BLaER1 (cell line): ENCODE measurements at regions not wholly inside any gene's neighbourhood (a gene's known extent, or its start where the extent isn't known, plus 50 kb on each side); places are given as distances from the start of the nearest gene placed in this dataset.
"Not testable (repeated sequence)": the region's sequence is repeated elsewhere in the genome, so short reads cannot be mapped to it uniquely, and the experiment has no call there.

Experiments used
- H3K27ac ChIP-seq: shearing (Covaris generic); formaldehyde crosslinking; 2 replicates; pipeline ENCODE4 v1.8.1; 2022
- H3K27me3 ChIP-seq: shearing (Covaris generic); formaldehyde crosslinking; 2 replicates; pipeline ENCODE4 v1.8.1; 2022
- H3K36me3 ChIP-seq: shearing (Covaris generic); formaldehyde crosslinking; 2 replicates; pipeline ENCODE4 v1.8.1; 2022
- H3K4me1 ChIP-seq: shearing (Covaris generic); formaldehyde crosslinking; 2 replicates; pipeline ENCODE4 v1.8.1; 2022
- H3K4me2 ChIP-seq: shearing (Covaris generic); formaldehyde crosslinking; 2 replicates; pipeline ENCODE4 v1.8.1; 2022
- H3K4me3 ChIP-seq: shearing (Covaris generic); formaldehyde crosslinking; 2 replicates; pipeline ENCODE4 v1.8.1; 2022
- H3K9ac ChIP-seq: shearing (Covaris generic); formaldehyde crosslinking; 2 replicates; pipeline ENCODE4 v1.8.1; 2022
- H3K9me3 ChIP-seq: shearing (Covaris generic); formaldehyde crosslinking; 2 replicates; pipeline ENCODE4 v1.8.1; 2022
- H4K20me1 ChIP-seq: shearing (Covaris generic); formaldehyde crosslinking; 2 replicates; pipeline ENCODE4 v1.8.1; 2022
- Cebpa-rat ChIP-seq: shearing (Covaris generic); IDR thresholded peaks from 2 replicates; pipeline ENCODE4 v1.8.1; 2022

DNA sequence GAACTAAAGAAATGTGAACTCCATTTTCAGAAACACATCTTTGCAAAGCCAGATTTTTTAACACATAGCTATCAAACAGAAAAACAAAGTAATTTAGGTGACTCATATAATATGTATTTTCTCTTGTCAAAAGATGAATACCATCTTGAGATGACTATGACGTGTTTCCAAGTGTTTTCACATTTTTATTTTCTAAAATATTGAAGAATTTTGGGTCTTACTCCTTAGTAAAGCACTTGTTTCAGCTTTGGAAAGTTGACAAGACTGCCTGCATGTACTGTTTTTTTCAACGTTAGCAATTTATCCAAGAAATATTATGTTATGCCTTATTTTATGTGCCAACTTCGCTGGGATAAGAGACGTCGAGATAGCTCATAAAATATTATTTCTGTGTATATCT lies 733.9 kb upstream of the EPHA5 start:
- no peak overlapping the region for H3K27ac ChIP-seq
- H3K36me3 ChIP-seq = no peaks in the 10 kb centered on the region
- no peak overlapping the region for H3K9ac ChIP-seq
- no peak overlapping the region for H3K4me2 ChIP-seq
- no peak for TF ChIP-seq Cebpa-rat
- H3K4me3 ChIP-seq = no peak overlapping the region
- no peaks in the 10 kb centered on the region for H4K20me1 ChIP-seq
- no peaks in the 10 kb centered on the region for H3K9me3 ChIP-seq
- no peaks in the 10 kb centered on the region for H3K4me1 ChIP-seq
- no peaks in the 10 kb centered on the region for H3K27me3 ChIP-seq

DNA sequence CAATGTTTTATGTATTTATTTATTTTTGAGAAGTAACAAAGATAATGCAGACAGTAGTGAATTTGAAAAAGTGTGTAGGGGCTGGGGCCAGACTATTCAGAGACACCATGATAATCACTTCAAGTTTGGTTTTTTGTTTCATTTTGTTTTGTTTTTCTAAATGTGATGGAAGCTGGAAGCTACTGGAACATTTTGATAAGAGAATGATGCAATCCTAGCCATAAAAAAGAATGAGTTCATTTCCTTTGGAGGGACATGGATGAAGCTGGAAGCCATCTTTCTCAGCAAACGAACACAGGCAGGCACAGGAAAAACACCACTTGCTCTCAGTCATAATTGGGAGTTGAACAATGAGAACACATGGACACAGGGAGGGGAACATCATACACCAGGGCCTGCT lies 706.6 kb upstream of the EPHA5 start:
- Histone ChIP-seq H3K4me3 (no peak overlapping the region), H3K9ac (no peak overlapping the region), H3K36me3 (no peaks in the 10 kb centered on the region), H3K4me1 (no peaks in the 10 kb centered on the region), H3K27ac (no peak overlapping the region), H3K4me2 (no peak overlapping the region), H3K27me3 (no peaks in the 10 kb centered on the region), H3K9me3 (no peaks in the 10 kb centered on the region), H4K20me1 (no peaks in the 10 kb centered on the region)
- TF ChIP-seq Cebpa-rat = no peak

DNA sequence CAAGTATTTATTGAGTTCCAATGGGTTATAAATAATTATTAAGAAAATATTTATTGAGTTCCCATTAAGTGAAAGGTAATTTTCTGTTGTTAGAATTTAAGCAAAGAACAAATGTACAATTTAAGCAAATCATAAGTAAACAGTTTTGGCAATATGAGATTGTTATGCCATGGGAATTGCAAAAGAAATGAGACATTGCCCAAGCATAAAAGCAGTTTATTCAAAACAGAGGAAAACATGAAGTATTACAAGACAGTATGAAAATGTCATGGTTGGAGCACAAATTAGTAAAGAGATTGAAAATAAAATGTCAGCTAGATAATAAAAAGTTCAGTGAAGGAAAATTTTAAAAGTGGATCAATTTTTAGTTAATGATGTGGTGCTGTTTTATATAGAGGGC lies 706.1 kb upstream of the EPHA5 start:
- Histone ChIP-seq H3K4me3 (no peak overlapping the region), H3K9me3 (no peaks in the 10 kb centered on the region), H3K4me2 (no peak overlapping the region), H3K27ac (no peak overlapping the region), H3K9ac (no peak overlapping the region), H4K20me1 (no peaks in the 10 kb centered on the region), H3K4me1 (no peaks in the 10 kb centered on the region), H3K36me3 (no peaks in the 10 kb centered on the region), H3K27me3 (no peaks in the 10 kb centered on the region)
- no peak for TF ChIP-seq Cebpa-rat

DNA sequence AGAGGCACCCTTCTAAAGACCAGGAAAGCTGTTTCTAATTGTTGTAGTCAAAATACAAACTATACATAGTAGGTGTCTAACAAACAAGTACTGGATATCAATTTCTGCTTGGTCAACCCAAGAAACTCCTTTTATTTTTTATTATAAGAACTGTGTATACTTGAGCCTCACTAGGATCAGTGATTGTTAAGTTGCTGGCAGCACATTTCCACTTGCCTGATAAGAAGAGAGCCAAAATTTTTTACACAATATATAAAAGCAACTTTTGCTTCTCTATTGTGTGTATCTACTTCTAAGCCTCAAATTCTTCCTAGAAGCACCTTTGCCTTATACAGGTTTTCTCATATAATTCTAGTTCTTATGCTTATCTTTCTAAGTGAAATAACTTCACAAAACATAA lies 703.0 kb upstream of the EPHA5 start:
- no peak overlapping the region for H3K9ac ChIP-seq
- H3K36me3 ChIP-seq = no peaks in the 10 kb centered on the region
- H3K27me3 ChIP-seq = no peaks in the 10 kb centered on the region
- H4K20me1 ChIP-seq = no peaks in the 10 kb centered on the region
- no peaks in the 10 kb centered on the region for H3K9me3 ChIP-seq
- H3K4me2 ChIP-seq = no peak overlapping the region
- no peaks in the 10 kb centered on the region for H3K4me1 ChIP-seq
- no peak for TF ChIP-seq Cebpa-rat
- no peak overlapping the region for H3K4me3 ChIP-seq
- no peak overlapping the region for H3K27ac ChIP-seq

DNA sequence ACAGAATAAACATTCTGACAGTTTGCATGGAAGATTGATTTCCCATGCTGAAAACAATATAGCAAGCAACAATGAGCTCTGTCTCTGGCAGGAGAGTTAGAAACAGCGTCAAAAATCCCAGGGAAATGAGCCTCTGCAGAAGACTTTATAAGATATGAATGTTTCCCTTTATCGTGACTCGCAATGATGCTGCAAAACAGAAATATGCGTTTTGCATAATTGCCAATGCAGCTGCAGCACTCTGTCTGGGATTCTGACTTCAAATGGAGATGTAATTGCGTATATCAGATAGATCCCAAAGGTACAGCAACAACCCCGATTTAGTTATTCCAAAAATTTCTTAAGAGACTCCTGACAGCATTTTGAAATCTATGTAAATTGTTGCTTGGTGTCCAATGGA lies 702.4 kb upstream of the EPHA5 start:
- Histone ChIP-seq H4K20me1 (no peaks in the 10 kb centered on the region), H3K4me3 (no peak overlapping the region), H3K4me1 (no peaks in the 10 kb centered on the region), H3K9me3 (no peaks in the 10 kb centered on the region), H3K27ac (no peak overlapping the region), H3K27me3 (no peaks in the 10 kb centered on the region), H3K36me3 (no peaks in the 10 kb centered on the region), H3K9ac (no peak overlapping the region), H3K4me2 (no peak overlapping the region)
- TF ChIP-seq Cebpa-rat = no peak

DNA sequence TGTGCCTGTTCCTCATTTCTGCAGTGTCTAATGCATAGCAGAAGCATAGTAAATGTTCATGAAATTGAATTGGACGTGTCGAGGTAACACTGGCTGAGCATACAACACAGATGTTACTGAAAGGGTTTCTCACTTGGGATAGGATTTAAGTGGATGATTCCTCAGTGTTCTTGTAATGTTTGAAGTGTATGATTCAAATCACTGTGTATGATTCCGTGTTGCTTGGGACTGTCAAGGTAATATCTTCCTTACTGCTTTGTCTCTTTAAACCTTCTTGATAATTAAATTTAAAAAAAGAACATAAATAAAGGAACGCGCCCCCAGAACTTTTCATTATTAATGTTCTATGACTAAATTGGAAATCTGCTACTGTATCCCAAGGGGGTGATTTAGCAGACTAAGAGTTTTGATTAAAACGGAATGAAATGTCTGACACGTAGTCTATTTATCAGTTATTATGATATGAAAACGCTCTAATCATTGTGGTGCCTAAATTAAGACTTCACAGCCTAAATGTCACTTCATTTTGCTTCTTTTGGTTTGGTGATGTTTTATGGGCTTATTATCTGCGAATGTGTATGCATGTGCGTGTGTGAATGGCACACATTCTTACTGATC lies 696.9 kb upstream of the EPHA5 start:
- no peak overlapping the region for H3K4me3 ChIP-seq
- no peaks in the 10 kb centered on the region for H3K9me3 ChIP-seq

DNA sequence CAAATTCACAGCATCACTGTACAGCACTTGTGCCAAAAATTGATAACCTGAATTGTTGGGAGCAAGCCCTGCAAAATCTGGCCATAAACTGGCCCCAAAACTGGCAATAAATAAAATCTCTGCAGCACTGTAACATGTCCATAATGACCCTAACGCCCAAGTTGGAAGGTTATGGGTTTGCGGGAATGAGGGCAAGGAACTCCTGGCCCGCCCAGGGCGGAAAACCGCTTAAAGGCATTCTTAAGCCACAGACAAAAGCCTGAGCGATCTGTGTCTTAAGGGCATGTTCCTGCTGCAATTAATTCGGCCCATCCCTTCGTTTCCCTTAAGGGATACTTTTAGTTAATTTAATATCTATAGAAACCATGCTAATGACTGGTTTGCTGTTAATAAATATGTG lies 690.1 kb upstream of the EPHA5 start:
- H3K4me3 ChIP-seq, H3K9me3 ChIP-seq, H3K4me2 ChIP-seq, H3K27me3 ChIP-seq, H3K9ac ChIP-seq, H4K20me1 ChIP-seq, H3K27ac ChIP-seq, H3K4me1 ChIP-seq, H3K36me3 ChIP-seq: not testable (repeated sequence)

More for the DNA sequence above, 696.9 kb upstream of the EPHA5 start:
- no peak for TF ChIP-seq Cebpa-rat
- H4K20me1 ChIP-seq = no peaks in the 10 kb centered on the region
- no peaks in the 10 kb centered on the region for H3K36me3 ChIP-seq
- no peaks in the 10 kb centered on the region for H3K27me3 ChIP-seq
- H3K27ac ChIP-seq = no peak overlapping the region
- no peak overlapping the region for H3K9ac ChIP-seq
- H3K4me2 ChIP-seq = no peak overlapping the region
- no peaks in the 10 kb centered on the region for H3K4me1 ChIP-seq

DNA sequence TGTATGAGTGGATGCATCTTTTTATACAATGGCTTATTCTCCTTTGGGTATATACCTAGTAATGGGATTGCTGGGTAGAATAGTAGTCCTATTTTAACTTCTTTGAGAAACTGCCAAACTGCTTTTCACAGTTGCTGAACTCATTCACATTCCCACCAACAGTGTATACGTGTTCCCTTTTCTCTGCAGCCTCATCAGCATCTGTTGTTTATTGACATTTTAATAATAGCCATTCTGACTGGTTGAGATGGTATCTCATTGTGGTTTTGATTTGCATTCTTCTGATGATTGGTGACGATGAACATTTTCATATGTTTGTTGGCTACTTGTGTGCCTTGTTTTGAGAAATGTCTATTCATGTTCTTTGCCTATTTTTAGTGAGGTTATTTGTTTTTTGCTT lies 687.0 kb upstream of the EPHA5 start:
- no peaks in the 10 kb centered on the region for H3K9me3 ChIP-seq
- H4K20me1 ChIP-seq = no peaks in the 10 kb centered on the region
- H3K4me2 ChIP-seq = no peak overlapping the region
- no peak overlapping the region for H3K9ac ChIP-seq
- H3K27ac ChIP-seq = no peak overlapping the region
- no peaks in the 10 kb centered on the region for H3K27me3 ChIP-seq
- H3K36me3 ChIP-seq = no peaks in the 10 kb centered on the region
- H3K4me3 ChIP-seq = no peak overlapping the region
- H3K4me1 ChIP-seq = no peaks in the 10 kb centered on the region
- TF ChIP-seq Cebpa-rat = no peak

DNA sequence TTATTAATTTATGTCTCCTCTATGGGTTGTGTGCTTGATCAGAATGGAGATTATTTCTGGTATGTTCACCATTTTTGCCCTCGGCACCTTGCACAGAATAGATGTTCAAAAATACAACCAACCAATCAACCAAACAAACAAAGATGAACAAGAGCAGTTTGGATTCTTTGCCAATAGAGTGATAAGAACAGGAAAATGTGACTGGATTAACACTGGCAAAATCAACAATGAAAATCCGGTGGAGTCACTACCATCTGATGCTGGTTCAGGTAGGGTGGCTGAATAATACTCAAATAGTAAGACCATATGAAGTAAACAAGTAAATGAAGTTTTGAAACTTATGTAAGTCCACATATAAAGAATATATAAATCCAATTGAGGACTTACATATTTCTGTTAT lies 685.0 kb upstream of the EPHA5 start:
- Histone ChIP-seq H4K20me1 (no peaks in the 10 kb centered on the region), H3K4me3 (no peak overlapping the region), H3K9me3 (no peaks in the 10 kb centered on the region), H3K27me3 (no peaks in the 10 kb centered on the region), H3K36me3 (no peaks in the 10 kb centered on the region), H3K4me2 (no peak overlapping the region), H3K27ac (no peak overlapping the region), H3K9ac (no peak overlapping the region), H3K4me1 (no peaks in the 10 kb centered on the region)
- no peak for TF ChIP-seq Cebpa-rat

DNA sequence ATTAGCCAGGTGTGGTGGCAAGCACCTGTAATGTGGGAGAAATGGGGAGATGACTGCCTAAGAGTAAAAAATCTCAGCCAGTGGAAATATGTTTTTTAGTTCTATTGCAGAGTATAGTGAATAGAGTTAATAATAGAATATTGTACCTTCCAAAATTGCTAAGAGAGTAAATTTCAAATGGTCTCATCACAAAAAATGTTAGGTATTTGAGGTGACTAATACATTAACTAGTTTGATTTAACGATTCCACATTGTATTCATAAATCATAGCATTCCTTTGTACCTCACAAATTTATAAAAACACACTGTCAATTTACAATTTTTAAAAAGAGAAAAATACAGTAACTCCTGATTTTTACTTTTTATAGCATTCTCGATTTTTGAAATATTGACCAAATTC lies 681.5 kb upstream of the EPHA5 start:
- H3K36me3 ChIP-seq = no peaks in the 10 kb centered on the region
- no peaks in the 10 kb centered on the region for H4K20me1 ChIP-seq
- H3K4me2 ChIP-seq = no peak overlapping the region
- TF ChIP-seq Cebpa-rat = no peak
- no peak overlapping the region for H3K4me3 ChIP-seq
- H3K9ac ChIP-seq = no peak overlapping the region
- H3K4me1 ChIP-seq = no peaks in the 10 kb centered on the region
- no peaks in the 10 kb centered on the region for H3K27me3 ChIP-seq
- H3K9me3 ChIP-seq = no peaks in the 10 kb centered on the region
- H3K27ac ChIP-seq = no peak overlapping the region

DNA sequence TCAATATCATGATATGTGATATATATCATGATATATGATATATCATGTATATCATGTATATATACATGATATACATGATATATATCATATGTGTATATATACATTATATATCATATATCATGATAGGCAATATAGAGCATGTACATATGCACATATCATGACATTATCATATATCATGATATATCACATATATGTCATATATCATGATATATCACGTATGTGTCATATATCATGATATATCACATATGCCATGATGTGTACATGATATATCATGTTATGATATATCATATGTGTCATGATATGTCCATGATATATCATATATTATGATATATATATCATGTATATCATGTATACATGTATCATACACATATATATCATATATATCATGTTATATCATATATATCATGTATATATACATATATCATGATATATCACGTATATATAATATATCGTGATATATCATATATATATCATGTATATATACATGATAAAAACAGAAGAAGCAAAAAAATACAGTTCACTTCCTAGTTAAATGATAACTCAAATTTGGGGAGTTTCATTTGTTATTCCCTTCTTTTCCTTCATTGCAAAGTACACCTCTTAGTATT lies 670.1 kb upstream of the EPHA5 start:
- Histone ChIP-seq H3K27ac (no peak overlapping the region), H3K4me2 (no peak overlapping the region), H3K36me3 (no peaks in the 10 kb centered on the region), H3K27me3 (no peaks in the 10 kb centered on the region), H3K4me1 (no peaks in the 10 kb centered on the region), H3K9ac (no peak overlapping the region), H3K9me3 (no peaks in the 10 kb centered on the region), H4K20me1 (no peaks in the 10 kb centered on the region), H3K4me3 (no peak overlapping the region)
- TF ChIP-seq Cebpa-rat = no peak
